ENCODE measurements at regions not wholly inside any gene's neighbourhood (a gene's known extent, or its start where the extent isn't known, plus 50 kb on each side); places are given as distances from the start of the nearest gene placed in this dataset.

- Histone ChIP-seq H3K36me3 (ENCODE audit: control insufficient read depth, insufficient read depth, low read length) (no peaks in the 10 kb centered on the region), H3K79me2 (ENCODE audit: control insufficient read depth, insufficient read depth, low read length) (no peaks in the 10 kb centered on the region), H3K9ac (ENCODE audit: insufficient read depth in 1 of 2, low read depth in 2 of 2, low read length in 2 of 2) (no peak overlapping the region), H3K4me1 (replicated peaks in 1 of 2; ENCODE audit: control insufficient read depth in 2 of 2, insufficient read depth in 2 of 2, low read length in 2 of 2) (no peaks in the 10 kb centered on the region), H3K9me1 (ENCODE audit: control insufficient read depth, insufficient read depth, low read length) (no peaks in the 10 kb centered on the region), H4K20me1 (replicated peaks; ENCODE audit: control insufficient read depth, insufficient read depth, low read length) (no peaks in the 10 kb centered on the region), H3K4me2 (ENCODE audit: insufficient read depth, low read length) (no peak overlapping the region), H3K27ac (ENCODE audit: extremely low read depth, low read depth, low read length) (no peak overlapping the region), H3K9me3 (replicated peaks; ENCODE audit: control insufficient read depth, insufficient read depth, low read depth, low read length) (no peaks in the 10 kb centered on the region), H3K4me3 (no peak overlapping the region), H3K27me3 (ENCODE audit: control insufficient read depth in 2 of 2, insufficient read depth in 2 of 2, low read length in 2 of 2) (no peaks in the 10 kb centered on the region), H2AFZ (ENCODE audit: low read depth, low read length) (no peak overlapping the region)
- in situ Hi-C loops (cut with MboI) (no loop called here), intact Hi-C loops (cut with micrococcal nuclease) (no loop called here)
- CTCF ChIA-PET (ENCODE audit: low intra/inter-chr PET ratio), result no interaction called here
- DNase-seq (ENCODE audit: extremely low read depth in 1 of 4, low spot score in 3 of 4) (no peak), FAIRE-seq (no peak), ATAC-seq (no peak)
- POLR2A ChIA-PET, result interaction anchor here (0.7 kb wide), 1 partner anchor 15 kb away, joined by 4 read pairs; no protein-coding TSS in a partner anchor
- no TSS peak for BruUV-seq (replicated peaks)
- WGBS (ENCODE audit: insufficient coverage, low coverage, missing lambda C conversion rate), result 8% methylated on average over 1 of the region's 1 CpG
- TF ChIP-seq PHTF2 (CRISPR knock-in tag; IDR thresholded peaks at IDR 0.05) (no peak), MLLT1 (IDR thresholded peaks at IDR 0.05) (no peak), SIN3A (IDR thresholded peaks at IDR 0.05; ENCODE audit: borderline replicate concordance in 2 of 2, control insufficient read depth in 1 of 2, low read depth in 2 of 2, low read length in 2 of 2) (no peak), ZNF583 (CRISPR knock-in tag; IDR thresholded peaks at IDR 0.05) (no peak), MGA (IDR thresholded peaks at IDR 0.05) (no peak)
Observed at GRCh38 chr17:63291258-63291657, 154.8 kb downstream of the CYB561 start.
